DLD1 (cell line): ENCODE measurements at regions not wholly inside any gene's neighbourhood (a gene's known extent, or its start where the extent isn't known, plus 50 kb on each side); places are given as distances from the start of the nearest gene placed in this dataset.

Experiments
- in situ Hi-C: cut with HindIII; loops from 2 replicates; pipeline ENCODE4 v1.10.0; 2017; ENCODE audit warnings: low sequenced_read_pairs

GRCh38 chr15:62622775-62623174 is 419.8 kb upstream of the TPM1 start:
- in situ Hi-C loops: no loop called here

GRCh38 chr15:62624547-62625378 is 417.8 kb upstream of the TPM1 start:
- in situ Hi-C loops: no loop called here

GRCh38 chr15:62625429-62626033 is 417.0 kb upstream of the TPM1 start:
- in situ Hi-C loops: no loop called here

- in situ Hi-C loops: no loop called here
Measured at GRCh38 chr15:62626903-62627302, 415.6 kb upstream of the TPM1 start.

GRCh38 chr15:62631076-62631724 is 411.3 kb upstream of the TPM1 start:
- in situ Hi-C loops: no loop called here

GRCh38 chr15:62636823-62637573 is 405.5 kb upstream of the TPM1 start:
- in situ Hi-C loops: no loop called here

GRCh38 chr15:62637574-62637897 is 405.0 kb upstream of the TPM1 start:
- in situ Hi-C loops: no loop called here

GRCh38 chr15:62637950-62638619 is 404.5 kb upstream of the TPM1 start:
- in situ Hi-C loops: no loop called here

GRCh38 chr15:62639432-62639831 is 403.1 kb upstream of the TPM1 start:
- in situ Hi-C loops: no loop called here

GRCh38 chr15:62639906-62640605 is 402.5 kb upstream of the TPM1 start:
- in situ Hi-C loops: no loop called here

- in situ Hi-C loops: no loop called here
Measured at GRCh38 chr15:62641825-62642224, 400.7 kb upstream of the TPM1 start.

GRCh38 chr15:62643572-62643971 is 399.0 kb upstream of the TPM1 start:
- in situ Hi-C loops: no loop called here

GRCh38 chr15:62644216-62644888 is 398.2 kb upstream of the TPM1 start:
- in situ Hi-C loops: no loop called here

- in situ Hi-C loops: no loop called here
Measured at GRCh38 chr15:62644889-62645742, 397.4 kb upstream of the TPM1 start.

- in situ Hi-C loops: no loop called here
Measured at GRCh38 chr15:62647202-62647842, 395.2 kb upstream of the TPM1 start.

GRCh38 chr15:62647843-62648505 is 394.6 kb upstream of the TPM1 start:
- in situ Hi-C loops: no loop called here

- in situ Hi-C loops: no loop called here
Measured at GRCh38 chr15:62648954-62649353, 393.6 kb upstream of the TPM1 start.
